Endothelial cell of umbilical vein (primary cell): ENCODE measurements at regions not wholly inside any gene's neighbourhood (a gene's known extent, or its start where the extent isn't known, plus 50 kb on each side); places are given as distances from the start of the nearest gene placed in this dataset.
A peak's percentile ranks its signal among the peaks of the same experiment; 100 is the strongest.

Experiments used
- BruUV-seq: library from RNA; stranded (reverse); fragments of 400-500 nt; replicated peaks from 2 replicates; lab custom pipeline; 2021; lab: Mats Ljungman, UMichigan
- CTCF ChIA-PET: fragments of 300-600, 350-600 bp; sonication (Branson Sonifier 250); formaldehyde crosslinking; loops from one replicate; lab custom pipeline; 2021; ENCODE audit warnings: antibody characterized with exemption, inconsistent platforms; lab: Charles Lee
- POLR2A ChIA-PET: fragments of 300-600, 350-600 bp; sonication (Branson Sonifier 250); formaldehyde crosslinking; loops from one replicate; lab custom pipeline; 2021; ENCODE audit warnings: antibody characterized with exemption, inconsistent platforms; lab: Charles Lee
- DNase-seq: peaks from one replicate; pipeline ENCODE4 v3.0.0-alpha.2; 2011; ENCODE audit warnings: low read depth, low spot score
- FAIRE-seq: peaks from 2 replicates; lab custom pipeline; 2011; peaks lifted over from hg19 to GRCh38; lab: Jason Lieb, UNC
- H2AFZ ChIP-seq: 2 replicates; pipeline ENCODE4 v1.6.0; 2012; ENCODE audit warnings: low read depth, low read length, control low read depth, inconsistent platforms
- H3K27ac ChIP-seq: 2 replicates; pipeline ENCODE4 v1.5.1; 2011; ENCODE audit warnings: low read depth, mild to moderate bottlenecking, control low read depth, low read length, moderate library complexity; ENCODE audit not compliant: insufficient read depth
- H3K27me3 ChIP-seq, 2 experiments: 2 replicates each; pipeline versions ENCODE4 v1.6.0 to v1.6.1; 2011; ENCODE audit warnings: low read length in 2 of 2, mixed read lengths in 1 of 2; ENCODE audit not compliant: control insufficient read depth in 2 of 2, insufficient read depth in 2 of 2
- H3K36me3 ChIP-seq, 2 experiments: 2 replicates in 1 of 2; 3 replicates in 1 of 2; pipeline ENCODE4 v1.5.1; 2011; ENCODE audit warnings: low read length in 2 of 2, mild to moderate bottlenecking in 1 of 2, moderate library complexity in 1 of 2; ENCODE audit not compliant: control insufficient read depth in 2 of 2, insufficient read depth in 2 of 2; ENCODE audit errors: extremely low read depth in 1 of 2
- H3K4me1 ChIP-seq: 3 replicates; pipeline ENCODE4 v1.5.1; 2011; ENCODE audit warnings: mild to moderate bottlenecking, low read length; ENCODE audit not compliant: control insufficient read depth, insufficient read depth; ENCODE audit errors: extremely low read depth
- H3K4me2 ChIP-seq: 2 replicates; pipeline ENCODE4 v1.6.1; 2011; ENCODE audit warnings: low read length, control low read depth, mixed read lengths; ENCODE audit not compliant: insufficient read depth
- H3K4me3 ChIP-seq, 3 experiments: fragments of 200-600 bp in 1 of 3; sonication (generic), shearing (Covaris generic) in 1 of 3; replicated peaks in 1 of 3; 2 replicates each; pipeline ENCODE4 v1.5.1; 2011 to 2016; ENCODE audit warnings: control low read depth in 3 of 3, low read length in 3 of 3, mild to moderate bottlenecking in 2 of 3, inconsistent platforms in 1 of 3, low read depth in 1 of 3, moderate library complexity in 1 of 3; ENCODE audit not compliant: insufficient read depth in 1 of 3
- H3K79me2 ChIP-seq: 2 replicates; pipeline ENCODE4 v1.6.0; 2012; ENCODE audit warnings: low read length, inconsistent platforms; ENCODE audit not compliant: control insufficient read depth, insufficient read depth
- H3K9ac ChIP-seq: replicated peaks from 2 replicates; pipeline ENCODE3; 2011; ENCODE audit warnings: low read length, control low read depth; ENCODE audit not compliant: insufficient read depth; ENCODE audit errors: extremely low read depth
- H3K9me1 ChIP-seq: replicated peaks from 3 replicates; pipeline ENCODE4 v1.6.0; 2011; ENCODE audit warnings: mild to moderate bottlenecking, low read length; ENCODE audit not compliant: control insufficient read depth, insufficient read depth; ENCODE audit errors: extremely low read depth
- H3K9me3 ChIP-seq: replicated peaks from 2 replicates; pipeline ENCODE4 v1.5.1; 2012; ENCODE audit warnings: low read length, inconsistent platforms; ENCODE audit not compliant: control insufficient read depth, insufficient read depth
- H4K20me1 ChIP-seq: replicated peaks from 2 replicates; pipeline ENCODE3; 2011; ENCODE audit warnings: mild to moderate bottlenecking, low read length; ENCODE audit not compliant: control insufficient read depth, insufficient read depth; ENCODE audit errors: extremely low read depth
- EZH2 ChIP-seq: IDR thresholded peaks from 2 replicates; pipeline ENCODE4 v1.6.1; 2012; ENCODE audit warnings: borderline replicate concordance, low read depth, mild to moderate bottlenecking, moderate library complexity, low read length, inconsistent platforms; ENCODE audit not compliant: severe bottlenecking
- FOS ChIP-seq: IDR thresholded peaks from 2 replicates; pipeline ENCODE4 v1.6.1; 2011; ENCODE audit warnings: mild to moderate bottlenecking, low read length, moderate library complexity, borderline replicate concordance; ENCODE audit not compliant: insufficient read depth
- GATA2 ChIP-seq: IDR thresholded peaks from 2 replicates; pipeline ENCODE4 v1.7.0; 2011; ENCODE audit warnings: low read depth, mild to moderate bottlenecking, moderate library complexity, mixed read lengths, low read length; ENCODE audit not compliant: insufficient read length, insufficient read depth
- JUN ChIP-seq: IDR thresholded peaks from 2 replicates; pipeline ENCODE4 v1.6.1; 2011; ENCODE audit warnings: borderline replicate concordance, low read depth; ENCODE audit not compliant: insufficient read length, insufficient read depth
- MYC ChIP-seq: IDR thresholded peaks from one replicate; pipeline ENCODE4 v1.6.1; 2011; ENCODE audit warnings: mild to moderate bottlenecking, low read depth, low read length
- POLR2A ChIP-seq: IDR thresholded peaks from 2 replicates; pipeline ENCODE4 v1.6.1; 2012; ENCODE audit warnings: low read depth, mild to moderate bottlenecking, control low read depth, low read length
- POLR2AphosphoS5 ChIP-seq: IDR thresholded peaks from 2 replicates; pipeline ENCODE4 v1.6.1; 2012; ENCODE audit warnings: low read depth, mild to moderate bottlenecking, control low read depth, low read length, moderate library complexity; ENCODE audit not compliant: insufficient read depth
- dilution Hi-C: fragments of 300-500 bp; cut with MboI; formaldehyde crosslinking; loops from one replicate; pipeline ENCODE4 v1.15.0; 2019; ENCODE audit warnings: low sequenced_read_pairs; ENCODE audit not compliant: extremely low pct_ligation_motif_present
- intact Hi-C: fragments of 100-400 bp; cut with micrococcal nuclease; formaldehyde crosslinking; loops from one replicate; pipeline ENCODE4 v1.10.0; 2022
- TF ChIP-seq, protein P1 (sequence below): IDR thresholded peaks from 2 replicates; pipeline ENCODE4 v1.6.1; 2011; ENCODE audit not compliant: insufficient read depth, insufficient read length
- TF ChIP-seq, protein P2 (sequence below), 2 donors: IDR thresholded peaks; 1 replicate in 1 of 2; 2 replicates in 1 of 2; pipeline ENCODE4 v1.5.1; 2011; ENCODE audit warnings: low read length in 2 of 2, mild to moderate bottlenecking in 2 of 2, moderate library complexity in 2 of 2, control low read depth in 1 of 2, inconsistent platforms in 1 of 2, low read depth in 1 of 2; ENCODE audit not compliant: insufficient read depth in 1 of 2; ENCODE audit errors: extremely low read depth in 1 of 2

DNA sequence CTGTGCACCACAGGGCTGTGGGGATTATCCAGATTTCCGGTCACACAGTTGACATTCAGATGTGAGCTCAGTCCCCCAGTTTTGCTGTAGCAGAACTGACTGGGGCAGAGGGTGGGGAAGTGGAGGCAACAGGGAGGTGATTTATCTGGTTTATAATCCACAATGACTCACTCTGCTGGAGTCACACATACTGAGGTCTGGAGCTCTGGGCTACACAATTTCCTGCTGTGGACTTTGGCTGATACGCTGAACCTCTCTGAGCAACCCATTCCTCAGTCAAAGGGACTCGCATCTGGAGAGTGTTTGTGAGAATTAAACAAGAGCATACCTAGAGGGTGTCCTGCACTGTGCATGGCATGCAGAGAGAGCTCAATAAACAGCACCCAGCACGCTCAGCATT lies 64.8 kb upstream of the PLPP4 start:
- H3K9ac ChIP-seq, result no peak overlapping the region
- H3K9me1 ChIP-seq, result no peaks in the 10 kb centered on the region
- CTCF ChIA-PET, result interaction anchor here (1.3 kb wide), 1 partner anchor 10 kb away, joined by 5 read pairs; no protein-coding TSS in a partner anchor
- TF ChIP-seq, protein P1, sequence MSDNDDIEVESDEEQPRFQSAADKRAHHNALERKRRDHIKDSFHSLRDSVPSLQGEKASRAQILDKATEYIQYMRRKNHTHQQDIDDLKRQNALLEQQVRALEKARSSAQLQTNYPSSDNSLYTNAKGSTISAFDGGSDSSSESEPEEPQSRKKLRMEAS, result no peak
- TF ChIP-seq EZH2 (no peak), GATA2 (peak; percentile 31), POLR2A (no peak)
- dilution Hi-C loops, result no loop called here
- H3K4me1 ChIP-seq, result peaks cover 20% of the 10 kb centered on the region
- DNase-seq (peak; percentile 8), FAIRE-seq (no peak)
- H3K36me3 ChIP-seq, result no peaks in the 10 kb centered on the region
- H3K79me2 ChIP-seq, result no peaks in the 10 kb centered on the region
- POLR2A ChIA-PET, result no interaction called here
- H3K4me3 ChIP-seq, result no peak overlapping the region
- intact Hi-C loops, result loop anchor here (5.0 kb wide), 1 partner anchor 55 kb away; no protein-coding TSS in a partner anchor
- no peaks in the 10 kb centered on the region for H3K9me3 ChIP-seq
- H3K4me2 ChIP-seq, result no peak overlapping the region
- no peak overlapping the region for H3K27ac ChIP-seq
- BruUV-seq, result no TSS peak
- H4K20me1 ChIP-seq, result no peaks in the 10 kb centered on the region
- no peaks in the 10 kb centered on the region for H3K27me3 ChIP-seq
- no peak overlapping the region for H2AFZ ChIP-seq

DNA sequence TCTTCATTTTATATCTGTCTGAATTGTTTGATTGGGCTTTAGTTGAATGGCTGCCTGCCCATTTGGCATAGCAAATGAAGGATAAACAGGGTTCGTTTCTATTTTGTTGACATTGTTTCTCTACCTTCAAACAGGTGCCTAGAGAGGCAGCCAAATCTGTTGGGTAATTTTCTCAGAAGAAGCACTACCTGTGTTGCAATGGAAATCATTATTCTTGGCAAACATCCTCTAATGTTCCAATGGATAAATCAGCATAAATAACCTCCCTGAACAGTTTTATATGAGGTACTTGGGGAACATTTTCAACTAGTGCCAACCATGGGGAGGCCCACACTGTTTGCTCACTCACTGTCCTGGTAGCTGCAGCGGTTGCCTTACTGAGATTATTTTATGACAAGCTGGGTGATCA lies 64.4 kb upstream of the PLPP4 start:
- TF ChIP-seq, protein P2, sequence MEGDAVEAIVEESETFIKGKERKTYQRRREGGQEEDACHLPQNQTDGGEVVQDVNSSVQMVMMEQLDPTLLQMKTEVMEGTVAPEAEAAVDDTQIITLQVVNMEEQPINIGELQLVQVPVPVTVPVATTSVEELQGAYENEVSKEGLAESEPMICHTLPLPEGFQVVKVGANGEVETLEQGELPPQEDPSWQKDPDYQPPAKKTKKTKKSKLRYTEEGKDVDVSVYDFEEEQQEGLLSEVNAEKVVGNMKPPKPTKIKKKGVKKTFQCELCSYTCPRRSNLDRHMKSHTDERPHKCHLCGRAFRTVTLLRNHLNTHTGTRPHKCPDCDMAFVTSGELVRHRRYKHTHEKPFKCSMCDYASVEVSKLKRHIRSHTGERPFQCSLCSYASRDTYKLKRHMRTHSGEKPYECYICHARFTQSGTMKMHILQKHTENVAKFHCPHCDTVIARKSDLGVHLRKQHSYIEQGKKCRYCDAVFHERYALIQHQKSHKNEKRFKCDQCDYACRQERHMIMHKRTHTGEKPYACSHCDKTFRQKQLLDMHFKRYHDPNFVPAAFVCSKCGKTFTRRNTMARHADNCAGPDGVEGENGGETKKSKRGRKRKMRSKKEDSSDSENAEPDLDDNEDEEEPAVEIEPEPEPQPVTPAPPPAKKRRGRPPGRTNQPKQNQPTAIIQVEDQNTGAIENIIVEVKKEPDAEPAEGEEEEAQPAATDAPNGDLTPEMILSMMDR (IDR thresholded peaks at IDR 0.05; ENCODE audit: extremely low read depth in 1 of 2, insufficient read depth in 1 of 2, low read depth in 1 of 2, low read length in 2 of 2), result no peak
- TF ChIP-seq FOS, result no peak
- TF ChIP-seq, protein P1, result no peak
- TF ChIP-seq EZH2, result no peak
- no peak for TF ChIP-seq GATA2
- no peak for TF ChIP-seq POLR2AphosphoS5
- TF ChIP-seq JUN, result no peak
- TF ChIP-seq MYC, result no peak
- no peak for TF ChIP-seq POLR2A

More for the DNA sequence above, 64.4 kb upstream of the PLPP4 start:
- no peaks in the 10 kb centered on the region for H3K36me3 ChIP-seq
- no peak overlapping the region for H3K4me2 ChIP-seq
- no peaks in the 10 kb centered on the region for H4K20me1 ChIP-seq
- POLR2A ChIA-PET, result no interaction called here
- H3K4me3 ChIP-seq, result no peak overlapping the region
- BruUV-seq, result no TSS peak
- FAIRE-seq (no peak), DNase-seq (no peak)
- H3K27me3 ChIP-seq, result no peaks in the 10 kb centered on the region
- H3K4me1 ChIP-seq, result peaks cover 20% of the 10 kb centered on the region
- no peak overlapping the region for H3K9ac ChIP-seq
- CTCF ChIA-PET, result interaction anchor here (1.3 kb wide), 1 partner anchor 10 kb away, joined by 5 read pairs; no protein-coding TSS in a partner anchor
- intact Hi-C loops (loop anchor here (5.0 kb wide), 1 partner anchor 55 kb away; no protein-coding TSS in a partner anchor), dilution Hi-C loops (no loop called here)
- no peak overlapping the region for H3K27ac ChIP-seq
- no peaks in the 10 kb centered on the region for H3K79me2 ChIP-seq
- H3K9me1 ChIP-seq, result no peaks in the 10 kb centered on the region
- H2AFZ ChIP-seq, result no peak overlapping the region
- H3K9me3 ChIP-seq, result no peaks in the 10 kb centered on the region
